ENCODE measurements at regions not wholly inside any gene's neighbourhood (a gene's known extent, or its start where the extent isn't known, plus 50 kb on each side); places are given as distances from the start of the nearest gene placed in this dataset.

DNA sequence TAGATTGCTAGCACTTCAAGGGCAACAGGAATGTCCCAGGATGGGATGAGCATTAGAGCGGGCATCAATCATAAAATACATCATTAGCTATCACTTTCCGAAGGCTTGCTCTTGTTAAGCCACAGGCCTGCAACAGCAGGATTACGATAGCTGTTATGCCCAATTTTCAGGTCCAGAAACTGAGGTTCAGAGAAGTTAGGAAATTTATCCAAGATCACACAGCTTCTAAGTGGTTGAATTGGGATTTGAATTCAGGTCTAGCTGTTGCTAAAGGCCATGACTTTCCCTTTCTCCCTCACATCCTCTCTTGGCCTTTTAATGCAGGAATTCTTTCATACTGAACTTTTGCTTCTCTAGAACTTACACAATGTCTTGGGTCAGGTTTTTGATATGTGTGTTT is 119.4 kb upstream of the ERCC6L2 start:
- no peak for DNase-seq (ENCODE audit: low read depth)

DNA sequence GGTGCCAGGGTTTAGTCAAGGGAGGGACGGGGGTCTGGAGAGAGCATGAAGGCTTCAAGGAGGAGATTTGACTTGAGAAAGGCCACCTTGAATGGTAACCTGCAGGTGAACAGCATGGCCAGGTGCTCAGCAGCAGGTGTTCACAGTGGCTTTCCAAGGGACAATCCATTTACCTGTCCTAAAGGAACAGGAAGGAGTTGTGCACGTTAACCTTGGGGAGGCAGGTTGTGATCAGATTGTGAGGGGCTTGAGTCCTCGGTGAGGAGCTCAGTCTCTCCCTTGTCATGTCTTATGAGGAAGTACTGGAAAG is 120.1 kb upstream of the ERCC6L2 start:
- DNase-seq (ENCODE audit: low read depth): no peak

DNA sequence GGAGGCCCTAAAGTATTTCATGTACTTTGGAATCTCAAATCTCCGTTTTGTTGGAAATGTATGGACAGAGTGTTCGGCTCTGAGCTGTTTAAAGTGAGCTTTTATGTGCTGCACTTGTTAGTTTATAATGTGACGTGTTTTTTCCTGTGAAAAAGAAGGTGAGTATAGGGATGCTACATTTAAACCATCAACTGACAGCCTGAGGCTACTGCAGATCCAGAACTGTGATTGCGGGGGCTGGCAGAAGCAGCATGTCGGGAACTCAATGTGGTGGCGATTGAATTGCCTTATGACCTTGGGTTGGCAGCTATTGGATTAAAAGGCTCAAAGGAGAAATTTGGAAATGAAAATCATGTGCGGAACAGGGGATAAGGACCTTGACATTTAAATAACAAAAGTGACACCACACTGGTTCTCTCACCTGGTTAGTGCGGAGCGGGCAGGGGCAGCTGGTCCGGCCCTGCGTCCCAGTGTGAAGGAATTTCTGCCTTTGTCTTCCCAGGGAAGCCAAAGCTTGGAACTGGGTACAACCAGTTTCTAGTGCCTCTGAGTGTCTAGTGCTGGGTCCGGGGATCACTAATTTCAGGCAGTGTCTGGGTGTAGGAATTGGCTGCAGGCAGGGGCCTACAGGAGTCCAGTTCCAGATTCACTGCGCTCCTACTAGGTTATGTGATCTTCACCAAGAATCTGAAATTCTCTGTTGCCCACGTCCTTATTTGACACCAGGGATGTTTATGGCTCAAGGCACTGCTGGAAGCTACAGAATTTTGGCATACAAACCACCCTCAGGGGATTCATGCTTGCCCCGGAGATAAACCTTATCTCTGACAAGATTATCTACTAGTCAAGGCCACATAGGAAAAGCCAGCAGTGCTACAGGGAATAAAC is 120.7 kb upstream of the ERCC6L2 start:
- no peak for DNase-seq (ENCODE audit: low read depth)

DNA sequence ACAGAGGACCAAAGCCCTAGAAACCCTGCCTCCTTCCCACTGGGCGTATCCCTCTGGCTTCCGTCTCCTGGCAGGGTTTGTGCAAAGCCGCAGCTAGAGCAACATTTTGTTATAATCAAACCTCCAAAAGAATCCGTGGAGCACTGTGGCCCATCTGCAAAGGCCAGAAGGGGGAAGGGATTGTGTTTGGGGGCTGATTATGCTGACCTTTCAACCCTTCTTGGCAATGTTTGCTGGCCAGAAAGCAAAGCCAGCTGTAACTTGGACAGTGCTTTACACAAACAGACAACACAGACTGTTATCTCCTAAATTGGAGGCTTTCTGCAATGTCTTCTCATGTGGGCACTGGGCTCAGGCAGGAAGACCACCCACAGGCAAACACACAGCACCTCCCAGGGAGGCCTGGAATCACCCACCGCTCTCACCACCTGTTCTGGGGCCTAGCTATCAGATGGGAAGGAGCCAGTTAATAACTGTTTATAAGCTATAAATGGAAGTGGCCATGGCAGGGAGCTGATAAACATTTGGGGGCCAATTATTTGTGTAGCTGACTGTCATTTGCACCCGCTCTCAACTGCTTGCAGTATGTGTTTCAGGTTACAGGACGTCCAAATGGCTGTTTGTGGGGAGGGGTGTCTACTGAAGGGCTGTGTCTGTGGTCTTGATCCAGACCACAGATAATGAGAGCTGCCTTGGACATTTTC is 121.6 kb upstream of the ERCC6L2 start:
- no peak for DNase-seq (ENCODE audit: low read depth)

- DNase-seq (ENCODE audit: low read depth): no peak
Measured at GRCh38 chr9:95752129-95752731, 123.3 kb upstream of the ERCC6L2 start.

DNA sequence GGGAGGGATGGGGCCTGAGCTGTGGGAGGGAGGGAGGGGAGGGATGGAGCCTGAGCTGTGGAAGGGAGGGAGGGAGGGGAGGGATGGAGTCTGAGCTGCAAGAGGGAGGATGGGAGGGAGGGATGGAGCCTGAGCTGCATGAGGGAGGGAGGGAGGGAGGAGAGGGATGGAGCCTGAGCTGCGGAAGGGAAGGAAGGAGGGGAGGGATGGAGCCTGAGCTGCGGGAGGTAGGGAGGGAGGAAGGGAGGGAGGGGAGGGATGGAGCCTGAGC is 124.0 kb upstream of the ERCC6L2 start:
- no peak for DNase-seq (ENCODE audit: low read depth)

DNA sequence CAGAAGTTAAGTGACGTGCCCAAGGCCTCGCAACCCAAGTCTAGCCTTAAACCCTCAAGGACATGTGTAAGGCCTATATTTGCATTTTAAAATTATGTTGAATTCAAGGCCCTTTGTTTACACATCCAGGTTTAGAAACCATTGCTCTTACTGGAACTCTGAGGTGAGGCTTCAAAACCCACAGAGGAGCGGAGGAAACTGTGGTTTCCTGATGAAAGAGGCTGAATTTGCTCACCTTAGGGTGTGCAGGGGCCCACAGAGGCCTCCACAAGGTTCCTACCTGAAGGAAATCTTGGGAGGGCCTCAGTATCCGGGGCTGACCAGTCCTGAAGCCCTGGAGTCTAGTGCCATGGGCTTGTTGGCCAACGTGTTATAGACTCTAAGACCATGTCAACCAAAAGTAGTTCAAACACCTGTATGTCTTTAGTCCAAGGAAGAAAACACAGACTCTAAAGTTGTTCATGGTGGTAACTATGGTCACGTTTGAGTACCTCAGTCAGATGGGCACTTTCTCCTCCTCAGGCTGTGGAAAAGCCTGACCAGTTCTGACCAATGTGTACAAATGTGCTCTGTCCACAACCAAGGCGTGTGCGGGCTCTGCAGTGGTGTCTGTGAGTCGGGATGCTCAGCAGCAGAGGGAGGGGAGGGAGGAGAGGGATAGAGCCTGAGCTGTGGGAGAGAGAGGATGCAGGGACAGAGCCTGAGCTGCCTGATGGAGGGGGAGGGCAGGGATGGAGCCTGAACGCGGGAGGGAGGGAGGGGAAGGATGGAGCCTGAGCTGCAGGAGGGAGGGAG is 124.6 kb upstream of the ERCC6L2 start:
- no peak for DNase-seq (ENCODE audit: low read depth)

DNA sequence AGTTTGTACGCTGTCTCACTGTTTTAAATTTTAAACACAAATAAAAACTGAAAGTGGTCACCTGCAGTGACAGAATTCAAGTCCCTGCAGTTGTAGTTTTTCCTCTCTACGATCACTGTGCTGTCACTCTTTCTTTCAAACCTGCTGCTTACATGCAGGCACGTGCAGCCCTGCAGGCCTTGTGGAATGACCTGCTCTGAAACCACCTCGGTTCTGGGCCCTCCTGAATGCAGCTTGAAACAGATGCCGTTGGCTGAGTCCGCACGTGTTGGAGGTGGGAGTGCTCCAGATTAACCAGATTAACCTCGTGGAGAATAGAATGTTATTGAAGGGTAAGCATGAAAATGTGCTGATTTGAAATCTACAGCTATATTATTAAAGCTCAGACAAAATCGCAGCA is 126.0 kb upstream of the ERCC6L2 start:
- DNase-seq (ENCODE audit: low read depth): no peak

DNA sequence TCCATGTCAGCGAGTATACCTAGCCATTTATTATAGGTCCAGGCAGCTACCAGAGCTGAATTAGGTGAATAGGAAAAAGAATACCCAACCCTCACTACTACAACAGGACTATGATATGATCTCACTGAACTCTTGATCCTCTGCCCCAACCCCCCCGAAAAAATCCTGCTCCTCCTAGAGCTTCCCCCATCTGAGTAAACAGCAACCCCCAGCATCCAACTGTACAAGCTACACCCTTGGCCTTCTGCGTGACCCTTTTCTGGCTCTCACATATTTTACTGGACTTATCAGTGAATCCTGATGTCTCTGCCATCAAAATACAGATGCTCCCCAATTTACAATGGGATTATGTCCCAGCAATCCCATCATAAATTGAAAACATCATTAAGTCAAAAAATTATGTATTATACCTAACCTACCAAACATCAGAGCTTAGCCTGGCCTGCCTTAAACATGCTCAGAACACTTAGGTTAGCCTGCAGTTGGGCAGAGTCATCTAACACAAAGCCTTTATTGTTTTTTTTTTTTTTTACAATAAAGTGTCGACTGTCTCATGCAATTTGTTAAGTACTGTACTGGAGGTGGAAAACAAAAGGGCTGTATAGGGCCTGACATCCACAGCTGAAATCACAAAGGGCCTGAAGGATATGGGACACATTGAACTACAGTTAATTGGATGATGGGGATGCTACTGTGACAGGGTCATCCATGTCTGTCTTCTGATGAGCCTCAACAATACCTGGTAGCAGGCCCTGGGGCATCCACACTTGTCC is 128.9 kb upstream of the ERCC6L2 start:
- DNase-seq (ENCODE audit: low read depth): no peak

DNA sequence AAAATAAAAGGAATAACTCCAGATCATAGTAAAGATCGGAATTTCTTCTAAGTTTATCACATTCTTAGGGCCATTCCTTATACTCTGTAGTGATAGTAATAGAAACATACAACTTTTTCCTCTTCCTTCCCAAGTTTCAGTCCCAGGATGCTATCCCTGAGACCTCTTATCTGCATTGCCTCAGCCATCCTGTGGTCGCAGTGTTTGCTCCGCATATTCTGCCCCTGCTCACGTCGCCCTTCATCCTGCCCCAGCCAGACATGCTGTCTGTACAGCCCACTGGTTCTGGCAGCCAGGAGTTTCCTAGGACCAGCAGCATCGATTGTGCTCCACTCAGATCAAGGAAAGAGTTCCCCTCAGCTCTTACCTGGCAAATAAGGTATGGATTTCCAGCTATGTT is 132.7 kb upstream of the ERCC6L2 start:
- DNase-seq (ENCODE audit: low read depth): no peak

DNA sequence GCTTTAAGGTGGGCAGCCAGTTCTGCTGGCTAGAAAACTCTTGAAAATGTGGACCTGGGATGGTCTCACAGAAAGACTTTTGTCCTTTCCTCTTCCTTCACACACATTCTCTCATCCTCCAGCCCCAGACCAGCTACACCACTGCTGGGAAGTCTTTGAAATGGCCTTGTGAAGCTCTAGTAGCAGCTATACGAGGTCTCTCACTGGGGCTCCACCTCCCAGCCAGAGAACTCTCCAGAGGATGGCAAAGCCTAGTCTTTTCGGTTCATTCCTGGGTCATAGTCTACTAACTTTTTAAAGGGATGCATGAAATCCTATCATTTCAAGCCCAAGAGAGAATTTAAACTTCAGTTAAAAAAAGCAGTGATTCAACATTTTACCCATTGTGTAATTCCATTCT is 133.9 kb upstream of the ERCC6L2 start:
- no peak for DNase-seq (ENCODE audit: low read depth)

GRCh38 chr9:95740217-95741004 is 135.1 kb upstream of the ERCC6L2 start:
- DNase-seq (ENCODE audit: low read depth): no peak

- no peak for DNase-seq (ENCODE audit: low read depth)
Measured at GRCh38 chr9:95738438-95738837, 137.1 kb upstream of the ERCC6L2 start.

DNA sequence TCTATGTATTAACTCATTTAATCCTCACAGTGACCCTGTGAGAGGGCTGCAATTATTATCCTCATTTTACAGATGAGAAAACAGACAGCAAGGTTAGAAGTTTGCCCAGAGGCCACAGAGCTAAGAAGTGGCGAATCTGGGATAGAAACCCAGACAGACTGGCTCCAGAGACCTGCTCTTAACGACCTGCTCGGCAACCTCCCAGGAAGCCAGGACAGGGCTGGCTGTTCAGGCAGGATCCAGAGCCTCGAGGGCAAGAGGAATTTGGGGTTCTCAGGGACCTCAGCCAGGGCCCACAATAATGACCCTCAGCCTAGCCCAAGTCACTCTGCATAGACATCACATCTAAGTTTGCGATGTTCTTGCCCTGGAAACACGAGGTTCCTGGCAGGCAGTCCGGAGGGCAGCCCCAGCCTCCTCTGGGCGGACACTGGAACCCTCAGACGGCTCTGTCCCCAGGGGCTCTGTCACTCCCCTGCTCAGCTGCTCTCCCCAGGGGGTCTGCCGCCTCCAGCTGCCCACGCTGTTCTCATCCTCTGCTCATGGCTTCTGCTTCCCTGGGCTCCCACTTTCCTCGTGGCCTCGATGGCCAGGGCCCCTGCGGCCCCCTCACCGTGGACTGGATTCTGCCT is 138.5 kb upstream of the ERCC6L2 start:
- no peak for DNase-seq (ENCODE audit: low read depth)

GRCh38 chr9:95736370-95736769 is 139.1 kb upstream of the ERCC6L2 start:
- no peak for DNase-seq (ENCODE audit: low read depth)

DNA sequence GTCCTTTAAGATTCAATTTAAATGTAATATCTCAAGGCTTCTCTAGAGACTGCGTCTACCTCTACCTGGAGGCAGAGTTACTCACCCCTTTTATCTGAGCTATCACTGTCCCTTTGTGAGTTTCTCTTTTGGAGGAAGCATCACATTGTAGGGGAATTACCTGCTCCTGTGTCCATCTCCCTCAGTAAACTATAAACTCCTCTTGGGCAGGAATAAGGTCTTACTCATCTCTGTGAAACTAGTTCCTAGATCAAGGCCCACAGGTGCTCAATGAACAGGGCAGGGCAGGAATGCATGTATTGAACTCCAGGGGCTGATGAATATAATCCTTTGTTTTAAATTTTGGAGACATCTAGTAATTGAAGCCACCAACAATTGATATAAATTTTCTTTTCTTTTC is 139.8 kb upstream of the ERCC6L2 start:
- no peak for DNase-seq (ENCODE audit: low read depth)

DNA sequence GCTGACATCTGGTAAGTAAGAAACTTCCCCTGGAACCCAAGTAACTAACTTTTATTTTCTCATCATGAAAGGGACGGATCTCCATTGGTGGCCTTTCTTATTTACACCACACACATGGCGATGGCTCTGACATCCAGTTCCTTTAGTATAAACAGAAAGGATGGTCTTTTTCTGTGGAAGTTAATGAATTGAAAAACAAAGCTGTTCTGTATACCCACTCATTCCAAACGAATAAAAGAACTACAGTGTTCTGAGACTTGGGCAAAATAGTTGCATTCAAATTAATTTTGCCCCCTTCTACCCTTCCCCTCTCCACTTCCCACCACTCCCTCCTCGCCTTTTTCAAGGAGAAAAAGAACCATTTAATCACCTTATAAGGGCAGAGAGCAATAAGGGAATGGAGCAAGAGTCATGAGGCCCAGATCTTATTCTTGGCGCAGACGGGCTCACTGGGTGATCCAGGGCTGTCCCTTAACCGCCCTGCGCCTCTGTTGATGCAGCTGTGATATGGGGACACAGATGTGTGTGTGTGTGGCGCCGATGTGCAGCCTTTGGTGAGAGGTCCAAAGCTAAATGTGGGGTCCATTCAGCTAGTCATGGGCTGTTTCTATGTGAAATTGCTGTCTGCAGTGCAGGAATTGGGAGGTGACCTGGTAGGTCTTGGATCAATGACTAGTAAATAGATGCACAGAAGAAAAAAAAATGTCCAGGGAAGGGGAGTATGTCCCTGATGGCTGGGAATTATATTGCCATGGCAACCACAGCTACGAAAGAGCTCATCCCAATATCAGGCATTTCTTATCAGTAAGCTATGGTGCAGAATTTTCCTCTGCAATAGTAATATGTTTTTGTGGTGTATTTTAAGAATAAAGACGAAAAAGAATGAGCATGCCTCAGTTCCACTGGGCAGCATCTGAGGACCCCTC is 141.5 kb upstream of the ERCC6L2 start:
- no peak for DNase-seq (ENCODE audit: low read depth)

- no peak for DNase-seq (ENCODE audit: low read depth)
Measured at GRCh38 chr9:95732802-95733688, 142.4 kb upstream of the ERCC6L2 start.

- no peak for DNase-seq (ENCODE audit: low read depth)
Measured at GRCh38 chr9:95731876-95732275, 143.6 kb upstream of the ERCC6L2 start.

Measured in activated T-helper 9 cell treated with anti-CD3 and anti-CD28 coated beads, Interleukin-2, amount 50 U/mL, for 16 hours (primary cell).